ENCODE measurements at regions not wholly inside any gene's neighbourhood (a gene's known extent, or its start where the extent isn't known, plus 50 kb on each side); places are given as distances from the start of the nearest gene placed in this dataset.

- Mint-ChIP-seq H3K27me3 (ENCODE audit: insufficient read depth) (peaks cover 2% of the 10 kb centered on the region), H3K4me3 (no peak overlapping the region), H3K4me1 (peaks cover 6% of the 10 kb centered on the region), H3K9me3 (no peaks in the 10 kb centered on the region), H3K36me3 (ENCODE audit: low read depth) (no peaks in the 10 kb centered on the region), H3K27ac (no peak overlapping the region)
- H3K36me3 ChIP-seq (ENCODE audit: control insufficient read depth, insufficient read depth, low read length) = no peaks in the 10 kb centered on the region
- DNase-seq = no peak
- no peak overlapping the region for H3K27ac ChIP-seq (ENCODE audit: low read depth, low read length)
- no peak overlapping the region for H3K4me3 ChIP-seq (ENCODE audit: low read length)
- no peaks in the 10 kb centered on the region for H3K9me3 ChIP-seq (ENCODE audit: control insufficient read depth, low read length)
- H3K27me3 ChIP-seq (ENCODE audit: control insufficient read depth, insufficient read depth, low read length, poor library complexity, severe bottlenecking) = no peaks in the 10 kb centered on the region
- H3K9ac ChIP-seq (ENCODE audit: extremely low read depth, low read length, poor library complexity, severe bottlenecking) = no peak overlapping the region
- H3K4me1 ChIP-seq (ENCODE audit: control insufficient read depth, insufficient read depth, low read length) = no peaks in the 10 kb centered on the region
- no peak for TF ChIP-seq CTCF (conservative IDR thresholded peaks at IDR 0.05)
- 83 to 94% methylated on average over 4 of the region's 4 CpGs for WGBS, 2 experiments (ENCODE audit: insufficient coverage in 1 of 2, insufficient read length in 1 of 2)
These were observed 297.5 kb downstream of the SHQ1 start for GRCh38 chr3:72550582-72551262.

GRCh38 chr3:72549761-72550581 is 298.3 kb downstream of the SHQ1 start:
- DNase-seq = no peak
- Mint-ChIP-seq H3K4me1 (peaks cover 6% of the 10 kb centered on the region), H3K27me3 (ENCODE audit: insufficient read depth) (peaks cover 2% of the 10 kb centered on the region), H3K4me3 (no peak overlapping the region), H3K36me3 (ENCODE audit: low read depth) (no peaks in the 10 kb centered on the region), H3K9me3 (no peaks in the 10 kb centered on the region), H3K27ac (no peak overlapping the region)
- Histone ChIP-seq H3K27me3 (ENCODE audit: control insufficient read depth, insufficient read depth, low read length, poor library complexity, severe bottlenecking) (no peaks in the 10 kb centered on the region), H3K27ac (ENCODE audit: low read depth, low read length) (no peak overlapping the region), H3K9ac (ENCODE audit: extremely low read depth, low read length, poor library complexity, severe bottlenecking) (no peak overlapping the region), H3K36me3 (ENCODE audit: control insufficient read depth, insufficient read depth, low read length) (no peaks in the 10 kb centered on the region), H3K9me3 (ENCODE audit: control insufficient read depth, low read length) (no peaks in the 10 kb centered on the region), H3K4me1 (ENCODE audit: control insufficient read depth, insufficient read depth, low read length) (no peaks in the 10 kb centered on the region), H3K4me3 (ENCODE audit: low read length) (no peak overlapping the region)
- 86 to 93% methylated on average over 5 to 12 of the region's 12 CpGs for WGBS, 2 experiments (ENCODE audit: insufficient coverage in 1 of 2, insufficient read length in 1 of 2)
- no peak for TF ChIP-seq CTCF (conservative IDR thresholded peaks at IDR 0.05)

- no peak for TF ChIP-seq CTCF (conservative IDR thresholded peaks at IDR 0.05)
- no peaks in the 10 kb centered on the region for H3K9me3 ChIP-seq (ENCODE audit: control insufficient read depth, low read length)
- no peak overlapping the region for H3K27ac Mint-ChIP-seq
- 79 to 90% methylated on average over 1 to 4 of the region's 4 CpGs for WGBS, 2 experiments (ENCODE audit: insufficient coverage in 1 of 2, insufficient read length in 1 of 2)
- no peak overlapping the region for H3K4me3 Mint-ChIP-seq
- peaks cover 6% of the 10 kb centered on the region for H3K4me1 Mint-ChIP-seq
- peak overlapping the region; percentile 24 for H3K27ac ChIP-seq (ENCODE audit: low read depth, low read length)
- no peaks in the 10 kb centered on the region for H3K36me3 ChIP-seq (ENCODE audit: control insufficient read depth, insufficient read depth, low read length)
- H3K9ac ChIP-seq (ENCODE audit: extremely low read depth, low read length, poor library complexity, severe bottlenecking) = no peak overlapping the region
- no peaks in the 10 kb centered on the region for H3K9me3 Mint-ChIP-seq
- H3K27me3 Mint-ChIP-seq (ENCODE audit: insufficient read depth) = peaks cover 2% of the 10 kb centered on the region
- H3K4me1 ChIP-seq (ENCODE audit: control insufficient read depth, insufficient read depth, low read length) = no peaks in the 10 kb centered on the region
- no peak for DNase-seq
- H3K36me3 Mint-ChIP-seq (ENCODE audit: low read depth) = no peaks in the 10 kb centered on the region
- no peaks in the 10 kb centered on the region for H3K27me3 ChIP-seq (ENCODE audit: control insufficient read depth, insufficient read depth, low read length, poor library complexity, severe bottlenecking)
- H3K4me3 ChIP-seq (ENCODE audit: low read length) = no peak overlapping the region
These were observed 299.3 kb downstream of the SHQ1 start for GRCh38 chr3:72548981-72549380.
